HUDEP-2 (cell line): ENCODE measurements at regions not wholly inside any gene's neighbourhood (a gene's known extent, or its start where the extent isn't known, plus 50 kb on each side); places are given as distances from the start of the nearest gene placed in this dataset.

Experiments used
- DNase-seq, 76 experiments: peaks; one replicate each; lab custom pipeline; 2025; ENCODE audit not compliant: unreplicated experiment in 76 of 76; lab: John Stamatoyannopoulos, UW

DNA sequence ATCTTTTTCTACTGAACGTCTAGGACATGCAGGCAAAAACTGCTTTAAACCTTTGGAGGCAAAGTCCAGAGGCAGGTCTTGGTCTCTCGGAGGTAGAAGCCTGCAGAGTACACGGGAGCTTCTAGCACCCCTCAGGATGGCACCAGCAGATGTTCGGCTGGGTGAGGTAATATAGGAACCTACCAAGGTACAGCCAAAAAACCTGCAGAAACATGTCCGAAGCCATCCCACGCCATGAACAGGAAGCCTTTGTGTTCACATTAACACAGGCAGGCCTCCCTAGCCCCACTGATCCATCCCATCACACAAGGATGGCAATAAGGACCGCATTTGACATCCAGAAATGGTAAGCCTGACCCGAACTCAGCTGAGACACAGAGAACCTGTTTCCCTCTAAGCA lies 157.9 kb upstream of the HES1 start:
- DNase-seq = no peak

DNA sequence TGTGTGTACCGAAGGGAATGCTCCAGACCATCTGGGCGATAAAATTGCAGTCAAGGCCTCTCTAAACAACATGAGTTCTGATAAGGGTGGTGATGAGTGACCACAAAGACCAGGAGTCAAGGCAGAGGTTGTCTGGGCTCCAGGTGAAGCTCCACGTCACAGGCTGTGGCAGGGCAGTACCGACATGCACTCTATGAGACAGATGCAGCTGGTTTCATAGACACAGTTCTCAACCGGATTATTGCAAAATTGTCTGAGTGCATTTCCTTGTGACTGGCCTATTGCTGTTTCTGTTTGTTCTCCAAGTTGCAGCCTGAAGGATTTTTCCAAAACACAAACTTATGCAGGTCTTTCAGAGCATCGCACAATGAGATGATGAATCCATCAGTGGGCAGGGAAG lies 157.5 kb upstream of the HES1 start:
- DNase-seq = no peak

DNA sequence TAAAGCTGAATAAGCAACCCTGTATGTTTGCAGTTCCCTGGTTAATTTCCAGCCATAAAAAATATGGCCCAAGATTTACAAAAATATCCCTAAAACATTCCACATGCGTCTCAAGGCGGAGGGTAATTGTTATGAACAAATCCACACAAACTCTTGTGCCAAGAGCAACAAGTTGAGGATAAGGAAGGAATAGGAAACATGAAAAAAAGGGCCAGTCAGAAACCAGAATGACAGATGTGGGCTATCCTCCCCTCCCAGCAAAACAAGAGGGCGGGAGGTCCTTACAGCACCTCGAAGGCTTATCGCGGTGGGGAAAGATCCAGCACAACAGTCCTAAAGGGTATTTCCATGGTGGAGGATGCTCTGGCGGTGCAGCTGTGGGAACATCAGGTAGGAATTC lies 155.6 kb upstream of the HES1 start:
- no peak for DNase-seq

DNA sequence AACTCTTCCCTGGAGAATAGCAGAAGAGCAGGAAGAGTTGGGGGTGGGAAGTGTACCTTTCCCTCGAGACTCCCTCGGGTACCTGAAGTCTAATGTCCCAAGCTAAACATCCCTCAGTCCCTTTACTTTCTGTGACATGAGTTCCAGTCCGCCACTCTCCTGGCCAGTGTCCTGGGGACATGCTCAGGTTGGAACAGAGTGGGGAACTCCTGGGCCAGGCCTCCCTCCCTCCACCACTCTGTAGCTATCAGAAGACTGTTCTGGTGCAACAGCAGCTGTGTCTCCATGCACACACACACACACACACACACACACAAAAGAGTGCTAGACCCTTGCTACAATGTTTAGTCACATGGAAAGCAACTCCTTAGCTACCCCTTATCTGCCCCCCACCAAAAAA lies 155.0 kb upstream of the HES1 start:
- DNase-seq = no peak

DNA sequence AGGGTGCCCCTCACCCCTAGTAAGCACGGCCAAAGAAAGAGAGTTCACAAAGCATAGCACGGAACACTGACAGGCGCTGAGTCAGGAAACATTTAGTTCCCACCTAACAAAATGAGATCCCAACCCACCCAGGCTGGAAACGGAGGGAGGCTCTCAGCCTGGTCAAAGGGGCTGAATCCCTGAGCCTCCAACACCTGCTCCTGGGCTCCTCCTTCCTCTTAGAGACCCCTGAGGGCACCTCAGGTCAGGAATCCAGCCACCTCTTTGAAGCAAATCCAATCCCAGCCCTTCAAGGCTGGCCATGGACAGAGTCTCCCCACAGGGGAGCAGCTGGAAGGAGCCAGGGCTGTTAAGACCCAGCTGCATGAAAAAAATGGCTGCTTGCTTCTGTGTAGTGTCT lies 154.4 kb upstream of the HES1 start:
- no peak for DNase-seq

DNA sequence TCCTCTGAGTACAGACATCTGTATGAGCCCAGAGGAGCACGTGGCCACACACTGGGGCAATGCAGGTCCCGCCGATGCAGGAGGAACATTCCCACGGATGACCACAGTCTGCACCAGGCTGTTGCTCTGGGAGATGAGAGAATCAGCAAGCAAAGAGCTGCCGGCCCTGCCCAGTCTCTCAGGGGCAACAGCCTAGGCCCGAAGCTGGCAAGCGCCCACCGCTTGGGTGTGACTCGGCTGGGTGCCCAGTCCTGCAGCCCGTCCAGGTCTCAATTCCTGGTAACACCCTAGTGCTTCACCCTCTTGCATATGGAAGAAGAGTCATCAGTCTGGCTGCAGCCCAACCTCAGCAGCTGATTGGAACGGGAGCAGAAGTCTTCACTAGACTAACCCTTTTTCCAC lies 153.7 kb upstream of the HES1 start:
- peak in 75 of 76 experiments; percentile 15 to 92 (median 78) for DNase-seq

DNA sequence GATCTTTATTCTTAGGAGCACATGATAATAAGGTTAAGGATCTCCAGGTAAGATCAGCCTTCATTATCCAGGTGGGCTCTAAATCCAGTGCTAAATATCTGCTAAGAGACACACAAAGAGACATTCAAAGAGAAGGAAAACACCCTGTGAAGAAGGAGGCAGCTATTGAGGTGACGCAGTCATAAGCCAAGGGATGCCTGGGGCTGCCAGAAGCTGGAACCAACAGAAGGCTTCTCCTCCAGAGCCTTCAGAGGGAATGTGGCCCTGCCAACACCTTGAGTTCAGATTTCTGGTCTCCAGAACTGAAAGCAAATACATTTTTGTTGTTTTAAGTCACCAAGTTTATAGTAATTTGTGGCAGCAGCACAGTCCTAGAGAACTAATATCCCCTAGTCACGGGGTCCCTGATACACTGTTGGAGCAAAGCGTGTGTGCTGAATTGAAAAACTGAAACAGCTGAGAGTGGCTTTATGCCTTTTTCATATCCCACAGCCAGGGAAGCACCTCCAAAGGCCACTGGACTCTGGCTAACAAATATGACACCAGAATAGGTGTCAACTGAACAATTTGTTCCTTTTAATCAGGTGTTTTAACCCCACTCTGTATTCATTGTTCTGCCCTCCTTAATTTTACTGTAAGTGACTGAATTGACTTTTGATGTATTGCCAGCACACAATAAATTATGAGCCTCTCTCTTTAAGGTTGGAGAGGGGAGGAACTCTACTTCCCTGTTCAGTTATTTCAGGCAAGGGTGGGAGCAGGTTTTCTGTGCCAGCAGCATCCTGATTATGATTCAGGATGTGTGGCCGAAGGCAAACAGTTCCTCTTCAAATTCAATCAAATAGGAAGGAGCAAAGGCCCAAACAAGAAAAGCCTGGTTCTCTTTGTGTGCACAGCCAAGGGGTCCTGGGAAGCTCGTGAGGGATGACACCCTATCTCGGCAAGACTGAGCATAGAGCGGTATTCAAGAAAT lies 151.8 kb upstream of the HES1 start:
- no peak for DNase-seq

DNA sequence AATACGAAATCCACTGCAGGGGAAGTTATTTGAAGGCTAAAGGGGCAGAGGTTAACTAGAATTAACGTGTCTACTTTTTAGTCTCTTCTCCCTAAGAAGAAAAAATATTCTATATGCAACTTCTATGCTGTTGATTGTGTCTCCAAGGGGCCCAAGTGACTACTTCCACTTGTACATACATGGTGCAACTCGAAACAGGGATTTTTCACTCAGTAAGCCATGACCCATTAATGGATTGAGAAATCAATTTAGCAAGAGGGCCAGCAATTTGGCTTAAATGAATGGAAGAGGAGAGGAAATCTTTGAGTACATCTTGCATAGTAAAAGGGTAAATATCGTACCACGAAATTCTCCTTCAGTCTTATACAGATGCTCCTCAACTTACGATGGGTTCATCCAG lies 151.1 kb upstream of the HES1 start:
- no peak for DNase-seq

DNA sequence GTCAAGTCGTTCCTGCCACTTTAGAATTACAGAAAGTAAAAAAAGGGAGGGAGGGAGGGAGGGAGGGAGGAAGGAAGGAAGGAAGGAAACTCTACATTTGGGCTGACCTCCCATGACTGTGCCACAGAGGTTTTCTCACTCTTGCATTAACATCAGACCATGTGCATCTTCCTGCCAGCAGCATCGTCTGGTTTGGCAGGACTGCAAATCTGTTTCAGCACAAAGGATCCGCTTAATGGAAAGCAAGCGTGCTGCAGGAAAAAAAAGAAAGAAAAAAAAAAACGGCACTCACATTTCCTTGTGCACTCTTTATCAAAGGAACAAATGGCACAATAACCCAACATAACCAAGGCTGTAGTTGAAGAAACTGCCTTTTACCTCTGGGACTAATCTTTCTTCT lies 148.8 kb upstream of the HES1 start:
- no peak for DNase-seq

DNA sequence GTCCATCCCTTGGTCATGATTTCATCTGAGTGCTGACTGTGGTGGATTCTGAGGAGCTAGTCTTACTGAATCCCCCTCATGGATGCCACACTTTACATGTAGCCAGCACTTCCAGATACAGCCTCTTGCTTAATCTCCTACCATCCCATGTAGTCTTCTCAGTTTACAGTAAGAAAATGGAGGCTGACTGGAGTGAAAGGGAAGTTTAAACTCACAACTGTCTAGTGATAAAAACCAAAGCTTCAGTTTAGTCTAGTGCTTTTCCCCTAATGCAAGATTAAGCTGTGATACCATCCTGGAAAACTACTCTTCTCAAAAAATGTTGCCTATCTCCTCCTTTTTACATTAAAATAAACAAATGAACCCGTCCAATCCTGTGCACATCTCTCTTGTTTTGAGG lies 146.8 kb upstream of the HES1 start:
- DNase-seq = no peak

DNA sequence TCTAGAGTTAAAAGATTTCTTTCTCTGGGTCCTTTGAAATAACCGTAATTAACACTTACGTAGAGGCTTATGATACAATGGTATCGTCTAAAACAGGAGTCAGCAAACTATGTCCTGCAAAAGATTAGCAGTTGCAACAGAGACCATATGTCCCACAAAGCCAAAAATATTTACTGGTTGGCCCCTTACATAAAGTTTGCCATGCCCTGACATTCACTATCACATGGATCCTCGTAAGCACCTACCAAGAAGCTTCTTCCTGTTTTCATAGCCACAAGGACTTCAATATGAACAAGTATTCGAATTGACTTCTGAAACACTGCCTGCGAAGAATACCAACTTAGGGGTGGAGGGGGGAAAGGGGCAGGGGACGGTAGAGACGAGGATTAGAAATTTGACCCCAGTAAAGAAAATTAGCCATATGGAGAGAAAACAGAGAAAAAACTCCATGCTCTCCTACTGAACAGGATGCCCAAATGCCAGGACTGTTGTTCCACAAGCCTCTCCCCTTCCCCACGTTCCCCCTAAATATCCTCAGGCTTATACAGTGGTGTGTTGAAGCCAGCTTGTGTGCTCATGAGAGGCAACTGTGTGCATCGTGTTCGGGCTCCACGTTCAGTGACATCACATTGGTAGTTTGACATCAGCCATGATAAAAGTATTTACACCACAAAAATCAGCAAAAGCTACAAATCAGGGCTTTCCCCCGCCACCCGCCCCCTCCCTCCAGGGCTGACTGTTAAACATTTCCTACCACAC lies 144.1 kb upstream of the HES1 start:
- DNase-seq = no peak

DNA sequence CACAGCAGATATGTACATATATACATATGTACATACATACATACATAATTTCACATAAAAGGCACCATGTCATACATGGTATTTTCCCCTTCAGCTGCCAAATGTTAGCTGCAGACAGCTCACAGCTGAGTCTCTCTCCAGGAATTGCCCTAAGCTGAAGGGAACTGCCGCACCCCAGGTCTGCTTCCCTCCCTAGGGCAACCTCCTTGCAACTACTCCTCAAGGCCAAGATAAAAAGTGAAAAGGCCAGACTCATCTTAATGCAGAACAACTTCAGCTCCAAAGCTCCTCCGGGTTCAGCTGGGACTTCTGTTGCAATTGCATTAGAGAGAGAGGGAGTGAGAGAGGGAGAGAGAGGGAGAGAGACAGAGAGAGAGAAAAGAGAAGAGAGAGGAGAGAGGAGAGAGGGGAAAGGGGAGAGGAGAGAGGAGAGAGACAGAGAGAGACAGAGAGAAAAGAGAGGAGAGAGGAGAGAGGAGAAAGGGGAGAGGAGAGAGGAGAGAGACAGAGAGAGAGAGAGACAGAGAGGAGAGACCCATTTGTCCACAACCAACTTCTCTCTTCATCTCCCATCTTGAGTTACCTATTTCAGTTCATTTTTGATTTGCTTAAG lies 143.4 kb upstream of the HES1 start:
- DNase-seq = no peak

DNA sequence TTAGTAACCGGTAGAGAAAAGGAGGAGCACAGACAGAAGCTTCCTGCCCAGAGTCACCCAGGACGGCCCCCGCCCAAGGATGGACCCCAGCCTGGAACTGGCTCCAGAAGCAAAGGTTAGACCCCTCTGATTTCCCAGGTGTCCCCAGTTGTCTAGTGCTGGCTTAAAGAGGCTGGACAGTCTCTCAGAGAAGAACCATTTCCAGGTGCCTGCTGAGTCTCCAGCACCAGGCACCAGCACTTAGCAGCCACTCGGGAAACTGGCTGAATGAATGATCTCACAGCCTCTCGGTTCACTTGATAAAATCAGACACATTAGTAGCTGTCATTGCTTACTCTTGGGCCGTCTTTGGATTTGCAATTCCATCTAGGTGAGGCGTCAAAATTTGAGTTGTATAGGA lies 139.7 kb upstream of the HES1 start:
- no peak for DNase-seq

DNA sequence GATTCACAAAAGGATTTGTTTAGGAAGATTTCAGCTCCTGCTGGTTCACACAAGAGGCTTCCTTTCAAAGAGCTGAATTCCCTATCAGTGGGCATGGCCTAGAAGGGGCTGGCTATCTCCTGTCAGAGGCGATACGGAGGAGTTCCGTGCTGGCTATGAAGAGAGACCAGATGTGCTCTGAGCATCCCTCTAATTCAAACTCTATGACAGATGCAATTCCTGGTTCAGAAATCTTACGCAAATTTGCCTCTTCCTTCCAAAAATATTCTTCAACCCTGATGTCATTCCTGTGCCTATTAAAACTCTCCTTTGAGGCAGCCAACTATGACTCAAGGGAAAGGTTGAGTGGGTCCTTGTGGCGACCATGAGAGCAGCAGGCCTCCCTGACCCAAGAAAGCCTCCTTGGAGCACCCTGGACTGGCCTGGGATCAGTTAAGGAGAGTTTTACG lies 139.3 kb upstream of the HES1 start:
- no peak for DNase-seq

DNA sequence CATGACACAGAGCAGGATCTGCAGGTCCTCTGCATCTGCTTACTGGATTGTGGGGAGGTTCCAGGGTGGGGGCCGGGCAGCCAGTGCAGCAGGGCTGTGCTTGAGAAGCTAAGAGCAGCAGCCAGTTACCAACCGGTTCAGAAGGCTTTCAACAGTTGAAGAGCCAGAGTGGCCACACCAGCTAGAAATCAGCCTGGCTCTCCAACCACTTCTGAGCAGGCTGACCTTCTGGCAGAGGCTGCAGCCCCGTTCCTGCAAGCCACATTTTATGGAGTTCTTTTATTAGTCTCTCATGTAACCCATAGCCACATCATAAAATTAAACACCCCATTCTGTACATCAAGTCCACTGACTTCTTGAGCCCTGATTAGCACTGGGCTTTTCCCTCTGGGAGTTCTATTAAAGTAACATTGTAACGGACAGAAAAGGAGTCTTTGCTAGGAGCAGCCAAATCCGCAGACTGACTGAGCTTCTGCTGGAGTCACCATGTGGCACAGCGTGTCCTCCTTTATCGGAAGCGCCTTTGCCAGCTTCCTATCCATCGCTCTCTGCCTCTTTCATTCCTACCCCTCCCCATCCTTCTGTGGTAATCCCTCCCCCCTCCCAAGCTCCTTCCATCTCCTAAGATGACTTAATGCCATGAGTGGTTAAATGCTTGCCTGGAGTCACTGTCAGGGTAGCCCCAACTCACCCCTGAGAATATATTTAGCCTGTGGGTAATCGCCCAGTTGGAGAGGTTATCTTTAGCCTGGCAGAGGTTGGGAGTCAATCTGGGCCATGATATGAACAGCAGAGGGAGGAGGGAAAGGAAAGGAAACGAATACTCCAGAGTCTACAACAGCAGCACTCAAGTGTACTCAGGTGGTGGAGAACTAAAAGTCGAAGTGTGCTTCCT lies 138.5 kb upstream of the HES1 start:
- DNase-seq = no peak

DNA sequence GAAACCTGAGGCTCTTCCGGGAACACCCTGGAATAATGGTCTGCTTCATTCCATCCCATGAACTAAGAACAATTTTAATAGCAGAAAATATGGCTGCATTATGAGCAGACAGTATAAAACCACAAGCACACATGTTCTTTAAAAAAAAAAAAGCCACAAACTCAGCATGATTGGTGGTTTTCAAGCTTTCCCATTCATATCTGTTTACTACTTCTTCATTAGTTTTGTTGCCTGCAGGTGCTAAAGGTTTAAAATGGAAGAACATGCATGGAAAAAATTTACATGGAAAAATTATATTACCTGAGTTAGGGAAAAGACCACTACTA lies 137.9 kb upstream of the HES1 start:
- DNase-seq = no peak

DNA sequence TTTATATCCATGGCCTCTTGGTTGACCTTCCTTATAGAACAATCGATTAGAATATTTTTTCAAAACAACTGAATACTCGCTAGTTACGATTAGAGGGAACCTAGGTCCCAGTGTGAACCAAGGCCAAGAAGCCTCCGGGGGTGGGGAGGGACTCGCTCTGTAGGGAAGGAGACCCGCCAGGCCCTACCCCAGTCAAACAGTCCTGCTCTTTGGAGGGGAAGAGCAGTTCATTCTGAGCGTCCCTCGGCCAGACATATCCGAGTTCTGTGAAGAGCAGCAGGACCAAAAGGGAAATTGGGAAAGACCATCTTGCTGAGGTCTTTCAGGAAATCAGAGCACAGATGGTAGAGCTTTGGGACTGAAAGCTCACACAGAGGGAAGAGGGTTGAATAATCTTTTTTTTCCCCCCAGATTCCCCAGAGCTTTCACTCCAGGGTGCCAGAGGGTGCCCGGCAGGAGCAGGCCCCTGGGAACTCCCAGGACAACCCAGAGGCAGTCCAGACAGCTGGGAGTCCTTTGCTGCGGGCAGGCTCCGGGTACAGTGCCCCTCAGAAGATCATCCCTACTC lies 137.2 kb upstream of the HES1 start:
- no peak for DNase-seq

DNA sequence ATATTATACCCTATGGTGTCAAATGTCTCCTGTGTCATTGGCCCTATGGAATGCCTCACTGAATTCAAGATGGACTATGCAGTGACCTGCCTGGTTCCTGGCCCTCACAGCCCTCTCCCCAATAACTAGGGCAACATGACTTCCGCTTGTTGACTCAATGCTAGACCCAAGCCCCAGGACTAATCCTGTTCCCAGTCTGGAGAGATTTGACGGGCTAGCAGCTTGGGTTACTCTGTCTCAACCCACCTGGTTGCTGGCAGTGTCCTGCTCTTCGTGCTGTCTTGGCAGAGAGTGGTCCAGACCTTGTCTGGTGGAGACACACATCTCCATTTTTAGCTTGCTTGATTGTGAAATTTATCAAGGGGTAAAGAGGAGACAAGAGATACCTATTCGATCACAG lies 135.8 kb upstream of the HES1 start:
- no peak for DNase-seq

DNA sequence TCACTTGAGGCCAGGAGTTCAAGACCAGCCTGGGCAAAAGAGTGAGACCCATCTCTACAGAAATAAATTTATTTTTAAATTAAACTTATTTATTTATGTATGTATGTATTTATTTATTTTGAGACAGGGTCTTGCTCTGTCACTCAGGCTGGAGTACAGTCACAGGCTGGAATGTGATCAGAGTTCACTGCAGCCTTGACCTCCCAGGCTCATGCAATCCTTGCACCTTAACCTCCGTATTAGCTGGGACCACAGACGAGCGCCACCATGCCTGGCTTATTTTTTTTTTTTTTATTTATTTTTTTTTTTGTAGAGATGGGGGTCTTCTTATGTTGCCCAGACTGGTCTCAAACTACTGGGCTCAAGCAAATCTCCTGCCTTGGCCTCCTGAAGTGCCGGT lies 135.2 kb upstream of the HES1 start:
- DNase-seq = no peak

DNA sequence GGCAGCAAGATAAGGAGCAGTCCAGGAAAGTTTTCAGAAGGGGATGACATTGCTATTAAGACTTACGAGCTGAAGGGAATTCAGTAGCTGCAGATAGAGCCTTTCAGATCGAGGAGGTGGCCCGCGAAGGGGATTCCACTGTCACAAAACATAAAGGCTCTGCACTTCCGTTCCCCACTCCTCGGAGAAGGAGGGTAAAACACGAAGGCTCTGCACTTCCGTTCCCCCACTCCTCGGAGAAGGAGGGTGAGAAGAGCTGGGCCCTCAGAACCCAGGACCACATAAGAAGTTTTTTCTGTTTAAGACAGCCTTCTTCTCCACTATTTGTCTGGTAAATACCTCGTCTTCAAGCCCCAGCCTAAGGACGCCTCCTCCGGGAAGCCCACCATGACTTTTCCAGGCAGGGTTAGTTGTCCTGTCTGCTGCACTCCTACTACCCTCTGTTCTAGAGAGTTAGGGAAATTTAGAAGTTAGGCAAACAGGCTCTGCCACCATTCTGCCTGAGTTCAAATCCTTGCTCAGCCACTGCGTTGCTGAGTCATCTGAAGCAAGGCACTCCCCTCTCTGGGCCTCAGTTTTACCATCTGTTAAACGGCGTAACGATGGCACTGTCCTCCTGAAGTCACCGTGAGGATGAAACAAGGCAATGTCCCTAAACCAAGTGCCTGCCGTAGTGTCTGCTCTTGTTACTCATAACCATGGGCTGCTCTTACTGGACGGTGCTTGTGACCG lies 134.1 kb upstream of the HES1 start:
- DNase-seq = no peak
